PC-9 (cell line): ENCODE measurements at regions not wholly inside any gene's neighbourhood (a gene's known extent, or its start where the extent isn't known, plus 50 kb on each side); places are given as distances from the start of the nearest gene placed in this dataset.

ENCODE experiments used
- CTCF ChIP-seq: fragments of 200-600 bp; sonication (generic); conservative IDR thresholded peaks from 2 replicates; pipeline ENCODE4 v1.6.1; 2017; ENCODE audit warnings: mixed run types, antibody characterized with exemption, mild to moderate bottlenecking, moderate library complexity
- EZH2 ChIP-seq: fragments of 200-600 bp; sonication (generic); IDR thresholded peaks from 2 replicates; pipeline ENCODE4 v1.8.0; 2017; ENCODE audit warnings: antibody characterized with exemption, low read depth

DNA sequence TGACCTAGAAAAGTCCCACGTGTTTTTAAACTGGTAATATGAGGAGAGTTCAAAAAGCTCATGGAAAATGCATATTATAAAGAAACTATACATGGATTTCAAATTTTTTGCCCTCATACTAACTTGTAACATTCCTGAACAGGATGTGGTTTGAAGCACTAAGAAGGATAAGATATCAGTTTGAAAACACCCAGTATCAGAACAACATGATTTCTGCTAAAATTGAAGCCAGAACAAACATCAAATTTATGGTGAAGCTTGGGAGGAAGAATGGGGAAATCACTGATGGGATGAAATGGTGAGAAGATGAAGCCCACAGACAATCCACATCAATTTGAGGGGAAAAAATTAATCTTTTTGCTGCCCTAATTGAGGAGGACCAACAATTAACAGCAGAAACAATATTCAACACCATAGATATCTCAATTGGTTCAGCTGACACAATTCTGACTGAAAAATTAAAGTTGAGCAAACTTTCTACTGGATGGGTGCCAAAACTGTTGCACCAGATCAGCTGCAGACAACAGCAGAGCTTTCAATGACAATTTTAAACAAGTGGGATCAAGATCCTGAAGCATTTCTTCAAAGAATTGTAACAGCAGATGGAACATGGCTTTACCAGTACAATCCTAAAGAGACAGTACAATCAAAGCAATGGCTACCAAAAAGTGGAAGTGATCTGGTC is 113.2 kb upstream of the SNX2 start:
- TF ChIP-seq CTCF (no peak), EZH2 (no peak)
